Left renal pelvis (tissue), 4 donors: ENCODE measurements at regions not wholly inside any gene's neighbourhood (a gene's known extent, or its start where the extent isn't known, plus 50 kb on each side); places are given as distances from the start of the nearest gene placed in this dataset.
"Not testable (repeated sequence)": the region's sequence is repeated elsewhere in the genome, so short reads cannot be mapped to it uniquely, and the experiment has no call there.

ENCODE experiments used
- DNase-seq, 4 donors: peaks; one replicate each; pipeline ENCODE4 v3.0.0-alpha.2; 2013; ENCODE audit warnings: low read depth in 4 of 4, low spot score in 3 of 4

DNA sequence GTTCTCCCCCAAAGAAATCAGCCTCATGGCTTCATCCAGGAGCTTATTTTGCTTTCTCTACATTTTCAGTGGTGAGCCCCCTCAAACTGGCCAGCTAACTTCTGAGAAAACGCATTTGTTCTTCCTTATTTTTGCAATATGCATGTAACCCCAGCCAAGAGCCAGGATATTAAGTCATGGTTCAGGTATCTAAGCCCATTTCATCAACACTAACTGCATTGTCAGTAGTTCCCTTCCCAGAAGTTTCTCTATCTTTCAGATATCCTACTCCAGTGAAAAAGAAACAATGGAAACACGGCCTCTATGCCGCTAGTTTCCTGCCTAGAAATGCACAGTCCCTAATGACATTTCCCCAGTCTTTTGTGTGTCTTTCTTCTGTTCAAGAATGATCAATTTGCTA lies 102.8 kb upstream of the RASSF8 start:
- no peak for DNase-seq

DNA sequence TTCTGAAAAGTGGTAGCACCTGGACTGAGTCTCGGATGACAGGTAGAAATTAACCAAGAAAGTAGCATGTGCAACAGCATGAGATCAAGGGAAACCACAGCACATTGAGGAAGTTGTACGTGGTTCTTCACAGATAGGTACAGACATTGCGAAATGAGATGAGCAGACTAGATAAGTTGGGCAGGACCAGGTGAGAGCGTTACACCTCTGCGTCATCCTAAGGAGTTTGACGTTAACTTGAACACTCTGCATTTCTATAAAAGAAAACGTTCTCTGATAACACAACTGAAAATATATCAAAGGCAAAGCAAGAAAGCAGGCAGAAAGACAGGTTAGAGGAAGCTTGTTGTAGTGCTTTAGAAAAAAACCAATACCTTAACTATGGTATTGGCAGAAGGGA lies 98.5 kb upstream of the RASSF8 start:
- DNase-seq: no peak

DNA sequence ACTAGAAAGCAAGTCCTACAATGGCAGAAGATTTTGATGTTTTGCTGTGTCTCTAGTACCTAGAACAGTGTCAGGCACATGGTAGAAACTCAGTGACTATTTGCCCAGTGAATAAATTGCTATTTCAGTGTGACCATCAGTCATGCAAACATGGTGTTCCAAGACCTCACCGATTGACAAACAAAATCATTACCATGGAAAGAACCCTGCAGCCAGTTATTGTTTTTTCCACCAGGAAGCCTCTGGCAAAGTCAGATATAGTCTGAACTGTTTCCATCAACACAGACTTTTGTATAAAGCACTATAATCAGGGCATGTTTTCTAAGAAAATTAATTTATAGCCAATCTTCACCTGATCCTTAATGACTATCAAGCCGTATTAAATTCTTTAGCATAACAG lies 97.3 kb upstream of the RASSF8 start:
- DNase-seq: no peak

DNA sequence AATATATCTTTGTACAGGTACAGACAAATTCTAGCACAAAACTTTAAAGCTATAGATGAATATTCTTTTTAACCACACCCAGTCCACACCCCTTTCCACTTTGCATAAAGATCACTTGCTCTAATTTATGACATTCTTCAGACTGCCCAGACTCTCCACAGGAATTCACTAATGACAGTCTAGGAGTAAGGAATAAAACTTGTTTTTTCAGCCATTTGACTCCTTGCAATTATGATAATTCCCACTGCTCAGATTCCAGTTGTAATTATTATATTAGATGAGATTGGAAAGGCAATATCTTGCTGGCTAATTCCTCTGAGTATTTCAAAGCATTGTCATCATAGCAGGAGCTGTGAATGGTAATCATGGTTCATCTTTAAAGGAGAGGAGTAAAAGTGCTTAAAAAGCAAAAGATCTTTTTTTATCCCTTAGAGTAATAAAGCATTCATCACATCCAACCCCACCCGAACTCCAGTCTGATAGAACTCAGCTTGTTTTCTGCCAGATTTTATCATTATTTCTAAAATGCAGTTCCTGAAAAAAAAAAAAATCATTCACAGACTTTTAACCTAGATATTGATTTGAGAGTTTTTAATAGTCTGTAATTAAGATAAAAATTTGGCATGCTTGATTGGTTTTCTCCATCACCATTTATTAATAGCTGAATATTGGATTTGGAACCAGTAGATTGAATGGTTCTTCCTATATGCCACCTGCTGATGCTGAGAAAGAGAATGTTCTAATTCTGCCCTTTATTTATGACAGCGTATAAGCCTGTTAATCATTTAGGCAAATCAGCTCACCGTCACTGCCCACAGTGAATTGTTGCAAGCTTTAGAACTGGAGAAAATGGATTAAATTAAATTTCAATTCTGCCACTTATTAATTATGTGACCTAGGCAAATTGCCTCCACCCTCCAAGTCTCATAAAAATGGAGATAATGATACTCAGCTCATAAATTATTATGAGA lies 93.9 kb upstream of the RASSF8 start:
- DNase-seq: no peak

DNA sequence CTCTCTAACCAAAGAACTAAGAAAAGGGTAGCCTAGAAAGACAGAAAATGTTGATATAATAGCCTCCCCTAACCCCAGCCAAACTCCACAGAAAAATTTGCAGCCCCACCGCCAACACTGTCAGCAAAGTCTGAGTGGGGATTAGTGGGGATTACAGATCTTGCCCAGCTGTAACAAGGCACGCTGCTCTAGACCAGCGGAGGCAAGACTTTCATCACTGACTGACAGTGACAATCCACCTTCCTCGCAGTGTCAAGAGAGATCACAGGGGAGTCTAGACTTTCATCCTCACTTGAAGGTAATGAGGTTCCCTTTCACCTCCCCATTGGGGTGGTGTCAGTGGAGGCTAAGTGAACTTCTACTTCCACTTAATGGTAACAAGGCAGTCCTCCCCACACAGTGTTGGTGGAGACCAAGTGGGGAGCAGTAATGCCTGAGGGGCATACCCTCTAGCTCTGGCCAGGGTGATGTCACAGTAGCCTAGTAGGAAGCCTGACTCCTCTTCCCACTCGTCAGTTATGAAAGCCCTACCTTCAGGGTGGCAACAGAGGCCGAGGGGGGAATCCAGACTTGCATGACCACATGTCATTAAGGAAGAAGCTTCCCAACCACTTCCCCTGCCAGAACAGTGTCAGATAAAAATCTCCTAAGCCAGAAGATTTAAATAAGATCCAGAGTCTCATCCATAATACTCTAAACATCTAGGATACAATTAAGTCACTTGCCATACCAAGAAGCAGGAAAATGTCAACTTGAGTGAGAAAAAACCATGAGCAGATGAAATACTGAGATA lies 91.7 kb upstream of the RASSF8 start:
- no peak for DNase-seq

DNA sequence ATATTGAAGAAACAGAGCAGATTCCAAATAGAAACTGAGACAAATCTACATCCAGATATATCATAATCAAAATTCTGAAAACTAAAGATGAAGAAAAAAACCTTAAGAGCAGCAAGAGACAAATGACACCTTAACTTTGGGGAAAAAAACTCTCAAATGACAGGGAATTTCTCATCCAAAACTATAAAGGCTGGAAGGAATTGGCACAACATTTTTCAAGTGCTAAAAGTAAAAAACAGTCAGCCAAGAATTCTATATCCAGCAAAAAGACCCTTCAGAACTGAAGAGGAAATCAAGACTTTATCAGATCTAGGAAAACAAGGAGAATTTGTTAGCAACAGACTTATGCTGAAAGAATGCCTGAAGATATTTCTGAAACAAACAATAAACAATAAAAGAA lies 90.3 kb upstream of the RASSF8 start:
- DNase-seq: no peak

DNA sequence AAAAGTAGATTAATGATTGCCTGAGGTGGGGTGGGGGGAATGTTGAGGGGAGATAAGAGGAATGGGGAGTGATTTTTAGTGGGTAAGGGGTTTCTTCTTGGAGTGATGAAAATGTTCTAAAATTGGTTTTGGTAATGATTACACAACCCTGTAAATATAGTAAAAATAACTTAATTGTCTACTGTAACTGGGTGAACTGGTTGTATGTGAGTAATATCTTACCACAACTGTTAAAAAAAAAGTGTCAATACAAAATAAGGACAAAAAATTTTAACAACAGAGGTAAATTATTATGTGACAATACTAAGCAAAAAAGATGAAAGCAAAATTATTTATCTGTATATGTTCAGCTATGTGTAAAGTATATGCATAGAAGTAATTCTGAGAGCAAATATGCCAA lies 86.3 kb upstream of the RASSF8 start:
- DNase-seq: no peak

DNA sequence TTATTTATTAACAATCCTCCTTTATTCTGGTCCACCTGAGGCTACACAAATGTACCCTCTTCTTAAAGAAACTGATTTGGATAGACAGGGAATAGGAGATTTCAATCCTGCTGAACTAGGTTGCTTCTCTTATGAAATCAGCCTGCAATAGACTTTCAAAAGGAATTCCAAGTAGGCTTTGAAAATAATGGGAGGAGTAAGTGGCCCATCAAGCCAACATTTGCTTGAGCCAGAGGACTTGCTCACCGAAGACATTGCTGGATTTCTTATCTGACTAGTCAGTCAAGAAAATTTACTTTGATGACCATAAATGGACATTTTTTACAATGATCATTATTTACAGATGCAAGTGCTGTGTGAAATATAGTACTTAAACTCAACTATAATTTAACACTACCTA lies 82.8 kb upstream of the RASSF8 start:
- DNase-seq: no peak

DNA sequence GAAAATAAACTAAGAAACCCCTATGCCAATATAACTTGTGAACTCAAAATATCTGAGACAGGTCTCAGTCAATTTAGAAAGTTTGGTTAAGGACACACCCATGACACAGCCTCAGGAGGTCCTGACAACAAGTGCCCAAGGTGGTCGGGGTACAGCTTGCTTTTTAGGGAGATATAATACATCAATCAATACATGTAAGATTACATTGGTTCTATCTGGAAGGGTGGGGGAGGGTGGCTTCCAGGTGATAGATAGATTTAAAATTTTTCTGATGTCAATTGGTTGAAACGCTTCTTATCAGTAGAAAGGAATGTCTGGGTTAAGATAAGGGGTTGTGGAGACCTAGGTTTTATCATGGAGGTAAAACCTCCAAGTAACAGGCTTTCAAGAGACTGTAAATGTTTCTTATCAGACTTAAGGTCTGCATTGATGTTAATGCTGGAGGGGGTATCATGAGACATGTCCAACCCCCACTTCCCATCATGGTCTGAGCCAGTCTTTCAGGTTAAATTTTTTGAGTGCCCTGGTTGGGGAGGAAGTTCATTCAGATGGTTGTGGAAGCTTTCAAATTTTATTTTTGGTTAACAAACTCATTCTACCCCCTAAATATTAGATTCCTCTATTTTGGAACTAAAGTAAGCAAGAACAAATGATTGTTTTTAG lies 82.0 kb upstream of the RASSF8 start:
- no peak for DNase-seq

DNA sequence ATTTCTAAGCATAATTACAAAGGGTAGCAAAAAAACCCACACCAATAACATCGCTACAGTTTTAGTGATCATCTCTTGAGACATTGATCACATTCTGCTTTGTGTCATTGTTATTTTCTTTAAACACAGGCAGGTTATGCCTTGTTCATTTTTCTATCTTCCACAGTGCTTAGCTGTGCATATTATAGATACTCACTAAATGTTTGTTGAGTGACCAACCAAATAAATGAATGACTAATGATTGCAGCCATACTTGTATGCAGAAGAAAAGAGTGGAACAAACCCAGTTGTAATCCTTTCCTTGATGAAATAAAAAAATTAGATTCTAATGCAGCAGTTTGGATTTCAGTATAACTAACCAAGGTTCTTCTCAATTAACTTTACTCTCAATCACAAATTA lies 81.0 kb upstream of the RASSF8 start:
- DNase-seq: no peak

DNA sequence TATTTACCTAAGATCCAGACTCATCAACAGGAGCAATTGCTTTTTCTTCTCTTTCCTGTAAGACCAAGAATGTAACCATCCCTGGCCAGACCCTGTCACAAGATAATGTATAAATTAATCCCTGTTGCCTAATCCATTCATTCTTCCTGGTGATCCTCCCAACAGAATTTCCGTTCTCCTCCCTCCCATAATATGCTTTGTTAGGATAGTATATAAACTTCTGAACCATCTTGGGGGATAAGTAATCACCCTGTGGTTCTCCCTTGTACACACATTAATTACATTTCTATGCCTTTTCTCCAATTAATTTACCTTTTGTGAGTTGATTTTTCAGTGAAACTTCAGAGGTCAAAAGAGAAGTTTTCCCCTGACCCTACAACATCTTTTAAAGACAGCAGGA lies 76.2 kb upstream of the RASSF8 start:
- no peak for DNase-seq

DNA sequence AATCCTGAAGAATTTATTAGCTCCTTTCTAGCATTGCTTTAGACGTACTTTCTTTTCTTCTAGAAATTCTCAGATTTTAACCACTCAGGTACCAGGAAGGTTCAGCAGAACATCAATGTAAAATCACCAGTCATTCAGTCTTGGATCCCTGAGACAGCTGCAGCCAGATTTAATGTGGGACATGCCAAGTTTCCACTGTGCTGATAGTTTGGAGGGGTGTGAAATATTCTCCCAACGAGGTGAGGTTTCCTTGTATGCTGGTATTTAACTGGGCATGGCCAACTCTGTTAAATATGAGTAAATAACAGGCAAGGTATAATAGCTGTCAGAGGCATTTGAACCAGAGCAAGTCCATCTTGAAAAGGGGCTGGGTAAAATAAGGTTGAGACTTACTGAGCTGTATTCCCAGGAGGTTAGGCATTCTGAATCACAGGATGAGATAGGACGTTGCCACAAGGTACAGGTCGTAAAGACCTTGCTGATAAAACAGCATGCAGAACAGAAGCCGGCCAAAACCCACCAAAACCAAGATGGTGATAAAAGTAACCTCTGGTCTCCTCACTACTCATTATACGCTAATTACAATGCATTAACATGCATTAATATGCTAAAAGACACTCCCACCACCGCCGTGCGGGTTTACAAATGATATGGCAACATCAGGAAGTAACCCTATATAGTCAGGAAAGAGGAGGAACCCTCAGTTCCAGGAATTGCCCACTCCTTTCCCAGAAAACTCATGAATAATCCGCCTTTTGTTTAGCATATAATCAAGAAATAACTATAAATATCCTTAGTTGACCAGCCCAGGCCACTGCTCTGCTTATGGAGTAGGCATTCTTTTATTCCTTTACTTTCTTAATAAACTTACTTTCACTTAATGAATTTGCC lies 75.2 kb upstream of the RASSF8 start:
- DNase-seq: no peak

DNA sequence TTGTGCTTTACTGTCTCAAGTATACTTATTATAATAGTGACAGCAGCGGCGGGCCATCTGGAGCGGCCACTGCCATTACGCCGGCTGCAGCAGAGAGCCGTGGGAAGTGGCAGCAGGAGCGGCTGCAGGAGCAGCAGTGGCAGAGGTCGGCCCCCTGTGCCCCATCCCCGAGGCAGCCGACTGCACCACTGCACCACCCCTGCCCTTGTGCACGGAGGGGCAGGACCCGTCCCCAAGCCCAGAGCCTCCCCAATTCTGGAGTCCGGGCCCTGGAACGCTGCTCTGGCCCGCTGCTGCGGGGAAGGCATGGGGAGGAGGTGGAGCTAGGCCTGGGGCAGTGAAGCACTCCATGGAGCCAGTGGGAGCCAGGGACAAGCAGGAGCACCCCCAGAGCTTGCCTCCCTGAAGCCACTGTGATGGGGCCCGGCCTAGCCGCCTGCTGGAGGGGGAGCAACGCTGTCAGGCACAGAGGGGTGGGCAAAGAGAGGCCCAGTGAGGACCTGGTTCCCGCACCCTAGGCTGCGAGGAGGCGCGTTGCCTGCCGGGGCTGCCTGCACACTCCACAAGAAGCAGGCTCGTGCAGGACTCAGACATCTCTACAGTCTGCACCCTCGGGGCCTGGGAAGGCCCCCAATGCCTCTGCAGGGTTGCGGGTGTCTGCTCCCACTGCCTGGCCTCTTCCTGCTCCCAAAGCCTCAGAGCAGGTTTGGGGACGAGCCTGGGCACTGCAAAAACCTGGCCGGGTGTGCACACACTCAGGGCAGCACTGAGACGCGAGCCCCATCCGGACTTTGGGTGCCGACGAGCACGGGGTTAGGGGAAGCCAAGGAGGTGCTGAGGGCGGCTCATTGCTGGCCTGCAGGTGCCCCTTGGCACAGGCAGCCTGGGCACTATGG lies 74.2 kb upstream of the RASSF8 start:
- DNase-seq: no peak

DNA sequence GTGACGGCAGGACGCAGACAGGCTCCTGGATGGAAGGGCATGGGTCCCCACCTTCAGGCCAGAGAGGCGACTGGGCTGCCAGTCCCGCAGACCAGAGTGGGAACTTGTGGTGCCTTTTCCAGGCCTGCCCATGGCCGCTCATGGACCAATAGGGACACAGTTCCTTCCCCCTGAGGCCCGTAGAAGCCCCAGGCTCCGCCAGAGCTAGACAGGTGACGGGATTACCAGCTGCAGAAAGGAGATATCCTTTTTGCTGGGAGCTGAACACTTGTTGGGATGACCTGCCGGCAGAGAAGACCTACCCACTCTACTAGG lies 73.6 kb upstream of the RASSF8 start:
- DNase-seq: no peak

DNA sequence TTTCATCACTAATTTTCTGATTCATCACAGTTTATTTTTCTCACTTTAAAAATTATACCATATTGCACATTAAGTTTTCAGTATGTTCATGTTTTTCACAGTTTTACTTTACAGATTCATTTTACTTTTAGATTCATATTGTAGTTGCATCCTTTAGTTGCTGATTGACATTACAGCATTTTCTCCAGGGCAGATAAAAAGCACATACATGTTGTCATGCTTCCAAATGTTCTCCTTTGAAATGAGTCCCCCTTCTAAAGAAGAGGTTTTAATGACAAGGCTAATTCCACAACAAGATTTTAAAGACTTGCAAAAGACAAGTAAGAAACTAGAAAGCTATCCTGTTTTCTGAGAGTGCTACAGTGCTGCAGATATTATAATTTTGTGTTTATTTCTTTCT lies 72.1 kb upstream of the RASSF8 start:
- DNase-seq: no peak

DNA sequence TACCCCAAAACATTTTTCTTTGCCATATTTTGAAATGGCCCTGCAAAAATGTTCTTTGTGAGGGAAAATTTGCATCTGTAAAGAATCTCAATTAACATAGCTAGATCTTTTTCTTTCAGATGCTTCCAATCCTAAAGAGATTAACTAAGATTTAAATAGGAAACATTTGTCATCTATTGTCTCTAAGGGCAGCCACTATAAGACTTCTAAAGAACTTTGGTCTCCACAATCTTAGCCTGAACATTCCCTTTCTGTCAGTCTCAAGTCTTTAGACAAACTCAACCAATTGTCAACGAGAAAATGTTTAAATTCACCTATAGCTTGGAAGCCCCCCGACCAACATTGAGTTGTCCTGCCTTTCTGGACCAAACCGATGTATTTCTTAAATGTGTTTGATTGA lies 71.1 kb upstream of the RASSF8 start:
- no peak for DNase-seq

DNA sequence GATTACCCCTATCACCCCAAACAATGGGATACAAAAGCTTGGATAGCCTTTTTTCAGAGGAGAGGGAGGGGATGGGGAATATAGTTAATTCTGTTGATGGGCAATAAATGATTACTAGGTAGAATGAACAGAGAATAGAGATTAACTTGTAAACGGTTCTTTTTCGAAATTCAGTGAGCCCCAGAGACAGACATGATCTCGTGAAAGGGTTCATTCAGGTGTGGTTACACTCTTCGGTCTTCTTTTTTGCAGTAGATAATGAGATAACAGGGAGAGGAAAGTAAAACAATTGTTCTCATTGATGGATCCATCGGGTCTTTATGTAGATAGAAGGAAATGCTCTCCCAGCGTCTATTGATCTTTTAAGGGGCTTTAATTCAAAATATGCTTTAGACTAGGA lies 69.3 kb upstream of the RASSF8 start:
- no peak for DNase-seq

DNA sequence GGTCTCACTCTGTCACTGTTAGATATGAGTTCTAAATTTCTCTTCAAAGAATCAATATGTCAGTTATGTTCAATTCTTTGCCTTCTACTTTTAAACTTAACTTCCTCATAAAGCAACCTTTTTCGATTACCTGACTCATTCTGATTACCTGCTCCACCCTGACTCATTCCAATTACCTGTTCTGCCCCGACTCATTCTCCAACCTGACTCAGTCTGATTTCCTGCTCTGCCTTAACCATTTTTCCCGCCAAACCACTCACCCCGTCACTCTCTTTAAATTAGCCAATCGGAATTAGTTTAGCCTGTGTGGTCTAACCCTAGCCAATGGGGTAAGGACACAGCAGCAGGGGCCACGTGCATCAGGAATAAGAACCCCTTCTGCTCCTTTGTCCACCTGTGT lies 67.4 kb upstream of the RASSF8 start:
- DNase-seq: not testable (repeated sequence)

DNA sequence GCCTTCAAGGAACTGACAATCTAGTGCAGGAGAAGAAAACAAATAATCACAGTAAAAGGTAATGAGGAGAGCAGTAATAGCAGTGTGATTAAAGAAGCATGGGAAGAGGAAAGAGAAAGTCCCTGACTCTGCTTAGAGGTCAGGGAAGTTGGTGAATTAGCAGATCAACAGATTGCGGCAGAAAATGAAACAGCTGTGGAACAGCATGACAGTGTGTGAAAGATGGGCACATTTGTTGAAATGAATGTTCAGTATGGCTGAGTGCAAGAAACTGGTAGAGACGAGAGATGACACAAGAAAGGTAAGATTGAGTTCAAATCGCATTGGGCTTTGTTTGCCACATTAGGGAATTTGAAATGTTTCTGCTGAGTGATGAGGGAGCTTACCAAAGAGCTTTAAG lies 63.7 kb upstream of the RASSF8 start:
- DNase-seq: no peak

DNA sequence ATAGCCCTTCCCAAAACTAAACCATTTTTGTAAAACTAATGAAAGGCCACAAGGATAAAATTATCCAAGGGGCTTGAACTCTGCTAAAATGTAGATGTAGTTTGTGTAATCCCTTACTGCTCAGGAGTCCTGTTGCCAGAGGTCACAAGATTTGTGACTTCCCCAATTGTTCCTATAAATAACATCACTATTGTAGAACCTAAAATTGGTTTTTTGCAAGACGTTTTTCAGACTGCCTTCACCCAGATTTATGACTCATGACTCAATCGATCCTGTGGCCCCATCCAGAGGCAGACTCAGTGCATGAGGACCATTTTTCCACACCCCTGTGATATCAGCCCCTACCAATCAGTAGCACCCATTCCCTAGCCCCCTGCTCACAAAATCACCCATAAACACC lies 61.5 kb upstream of the RASSF8 start:
- no peak for DNase-seq
